Mesothelial cell of epicardium (in vitro differentiated cells): ENCODE measurements at regions not wholly inside any gene's neighbourhood (a gene's known extent, or its start where the extent isn't known, plus 50 kb on each side); places are given as distances from the start of the nearest gene placed in this dataset.
A peak's percentile ranks its signal among the peaks of the same experiment; 100 is the strongest.

Experiments
- DNase-seq, 2 experiments: peaks; one replicate each; pipeline ENCODE4 v3.0.0; 2021; ENCODE audit warnings: low spot score in 2 of 2; ENCODE audit not compliant: unreplicated experiment in 2 of 2
- H3K27ac Mint-ChIP-seq: 2 replicates; pipeline ENCODE4 v1.8.0; 2021; ENCODE audit warnings: mixed read lengths
- H3K27me3 Mint-ChIP-seq: 2 replicates; pipeline ENCODE4 v1.8.0; 2021; ENCODE audit warnings: low read depth, mixed read lengths
- H3K36me3 Mint-ChIP-seq: 2 replicates; pipeline ENCODE4 v1.8.0; 2021; ENCODE audit warnings: mixed read lengths
- H3K4me1 Mint-ChIP-seq: 2 replicates; pipeline ENCODE4 v1.8.0; 2021; ENCODE audit warnings: mixed read lengths
- H3K4me3 Mint-ChIP-seq: 2 replicates; pipeline ENCODE4 v1.8.0; 2021; ENCODE audit warnings: mild to moderate bottlenecking, moderate library complexity, mixed read lengths
- H3K9me3 Mint-ChIP-seq: 2 replicates; pipeline ENCODE4 v1.8.0; 2021; ENCODE audit warnings: mixed read lengths
- CTCF ChIP-seq: fragments of 200-600 bp; sonication (generic); IDR thresholded peaks from one replicate; pipeline ENCODE4 v1.5.0; 2021; ENCODE audit warnings: antibody characterized with exemption; ENCODE audit not compliant: unreplicated experiment

- no peak for DNase-seq
- Mint-ChIP-seq H3K4me3 (no peak overlapping the region), H3K27ac (no peak overlapping the region), H3K27me3 (no peaks in the 10 kb centered on the region), H3K4me1 (no peaks in the 10 kb centered on the region), H3K36me3 (peaks cover 4% of the 10 kb centered on the region), H3K9me3 (peaks cover 31% of the 10 kb centered on the region)
- TF ChIP-seq CTCF, result no peak
Measured at GRCh38 chr2:23198316-23199114, 186.5 kb upstream of the KLHL29 start.

DNA sequence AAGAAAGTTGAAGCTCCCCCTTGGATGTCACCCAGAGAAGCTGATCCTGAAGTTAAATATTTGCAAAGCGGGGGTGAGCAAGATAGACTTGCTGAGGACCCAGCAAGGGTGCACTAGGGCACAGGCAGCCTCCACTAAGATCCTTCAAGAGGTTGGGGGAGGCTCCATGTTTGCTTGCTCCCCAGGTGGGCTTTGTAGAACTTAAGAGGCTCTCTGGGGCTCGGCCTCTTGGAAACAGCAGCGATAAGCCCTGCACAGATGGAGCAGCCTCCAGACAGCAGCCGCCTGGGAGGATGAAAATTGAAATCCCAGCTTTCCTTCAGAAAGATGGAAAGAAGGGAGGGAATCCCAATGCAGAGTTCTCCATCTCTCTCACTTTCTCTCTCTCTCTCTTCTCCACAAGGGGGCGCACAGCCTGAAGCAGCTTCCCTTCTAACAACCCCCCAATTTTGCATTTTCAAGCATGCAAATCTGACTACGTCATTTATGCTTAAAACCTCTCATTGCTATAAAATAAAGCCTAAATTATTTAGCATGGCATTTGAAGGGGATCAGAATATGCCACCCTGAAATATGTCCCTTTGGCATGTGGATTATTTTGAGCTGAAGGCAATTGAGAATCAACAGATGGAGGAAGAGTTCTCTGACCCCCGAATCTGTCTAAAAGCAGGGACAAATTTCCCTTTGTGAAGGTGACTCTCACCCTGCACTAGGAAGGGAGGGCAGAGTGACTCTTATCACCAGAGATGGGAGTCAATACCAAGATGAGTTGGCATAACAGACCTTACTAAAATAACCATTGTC is 185.7 kb upstream of the KLHL29 start:
- peaks cover under 1% of the 10 kb centered on the region for H3K4me1 Mint-ChIP-seq
- no peak overlapping the region for H3K27ac Mint-ChIP-seq
- DNase-seq, result no peak
- H3K27me3 Mint-ChIP-seq, result no peaks in the 10 kb centered on the region
- H3K36me3 Mint-ChIP-seq, result peaks cover 4% of the 10 kb centered on the region
- H3K9me3 Mint-ChIP-seq, result peaks cover 32% of the 10 kb centered on the region
- H3K4me3 Mint-ChIP-seq, result no peak overlapping the region
- TF ChIP-seq CTCF, result peak; percentile 41

DNA sequence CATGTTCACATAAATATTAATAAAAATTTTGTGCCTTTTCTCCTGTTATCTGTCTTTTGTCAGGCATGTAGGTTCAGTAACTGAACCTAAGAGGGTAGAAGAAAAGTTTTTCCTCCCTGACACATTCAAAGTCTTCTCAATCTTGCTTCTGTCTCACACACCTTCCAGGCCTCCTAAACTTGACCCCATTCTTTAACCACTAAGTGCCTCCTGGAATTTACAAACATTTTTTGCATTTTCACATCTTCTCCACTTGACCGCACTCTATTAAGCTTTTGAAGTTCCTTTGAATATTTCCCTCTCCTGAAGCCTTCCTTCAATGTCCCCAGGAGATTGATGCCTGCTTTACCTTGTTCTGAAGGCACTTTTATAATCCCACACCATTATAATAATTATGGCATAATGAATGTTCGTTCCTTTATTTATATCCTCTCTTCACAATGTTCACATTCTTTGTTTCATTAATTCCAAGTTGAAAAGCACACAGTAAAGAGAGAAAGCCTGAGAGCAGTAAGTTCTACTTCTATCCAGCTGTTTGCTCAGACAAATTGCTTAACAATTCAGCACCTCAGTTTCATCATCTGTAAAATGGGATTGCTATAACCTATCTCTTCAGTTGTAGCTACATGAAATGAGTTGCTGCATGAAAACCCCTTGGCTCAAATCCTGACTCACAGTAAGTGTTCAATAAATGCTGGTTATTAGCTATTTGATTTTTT is 184.8 kb upstream of the KLHL29 start:
- peaks cover 2% of the 10 kb centered on the region for H3K36me3 Mint-ChIP-seq

DNA sequence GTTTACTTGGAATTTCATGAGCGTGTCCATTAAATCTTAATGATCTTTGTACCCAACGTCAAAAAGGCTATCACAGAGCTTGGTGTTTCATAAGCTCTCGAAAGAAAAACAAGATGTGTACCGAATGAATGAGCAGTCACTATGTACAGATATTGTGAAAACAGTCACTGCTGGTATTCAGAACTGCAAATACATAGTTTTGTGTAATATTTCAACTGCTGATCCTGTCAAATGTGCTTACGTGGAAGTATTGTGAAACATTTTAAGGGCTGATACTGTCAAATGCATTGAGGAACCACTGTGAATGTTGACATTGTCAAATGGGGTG is 184.2 kb upstream of the KLHL29 start:
- no peak for DNase-seq
- H3K27me3 Mint-ChIP-seq, result no peaks in the 10 kb centered on the region
- peaks cover 23% of the 10 kb centered on the region for H3K9me3 Mint-ChIP-seq
- H3K36me3 Mint-ChIP-seq, result peaks cover 2% of the 10 kb centered on the region
- no peak for TF ChIP-seq CTCF
- peaks cover 5% of the 10 kb centered on the region for H3K4me1 Mint-ChIP-seq
- no peak overlapping the region for H3K27ac Mint-ChIP-seq
- H3K4me3 Mint-ChIP-seq, result no peak overlapping the region

More for the DNA sequence above, 184.8 kb upstream of the KLHL29 start:
- H3K4me3 Mint-ChIP-seq, result no peak overlapping the region
- no peak for TF ChIP-seq CTCF
- peaks cover 25% of the 10 kb centered on the region for H3K9me3 Mint-ChIP-seq
- no peaks in the 10 kb centered on the region for H3K27me3 Mint-ChIP-seq
- no peak for DNase-seq
- peaks cover 5% of the 10 kb centered on the region for H3K4me1 Mint-ChIP-seq
- no peak overlapping the region for H3K27ac Mint-ChIP-seq

DNA sequence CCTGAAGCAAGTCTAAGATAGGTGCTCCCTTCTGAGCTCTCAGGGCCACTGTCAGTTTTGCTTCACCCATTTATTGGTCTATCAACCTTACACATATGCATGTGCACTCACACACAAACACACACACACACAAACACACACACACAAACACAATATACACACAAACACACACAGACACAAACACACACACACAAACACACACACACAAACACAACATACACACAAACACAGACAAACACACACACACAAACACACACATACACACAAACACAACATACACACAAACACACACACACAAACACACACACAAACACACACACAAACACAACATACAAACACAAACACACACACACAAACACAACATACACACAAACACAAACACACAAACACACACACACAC is 181.6 kb upstream of the KLHL29 start:
- Mint-ChIP-seq H3K4me1 (peaks cover 5% of the 10 kb centered on the region), H3K27ac (no peak overlapping the region), H3K9me3 (peaks cover 17% of the 10 kb centered on the region), H3K36me3 (peaks cover 2% of the 10 kb centered on the region), H3K27me3 (no peaks in the 10 kb centered on the region), H3K4me3 (no peak overlapping the region)
- no peak for TF ChIP-seq CTCF
- DNase-seq, result no peak
